ENCODE measurements at regions not wholly inside any gene's neighbourhood (a gene's known extent, or its start where the extent isn't known, plus 50 kb on each side); places are given as distances from the start of the nearest gene placed in this dataset.

GRCh38 chr4:147194604-147195003 lies 248.9 kb upstream of the TTC29 start:
- TF ChIP-seq POLR2A (IDR thresholded peaks at IDR 0.05) (no peak), CTCF (IDR thresholded peaks at IDR 0.05) (no peak)

Data from prostate gland (tissue), 2 donors.